ENCODE measurements at regions not wholly inside any gene's neighbourhood (a gene's known extent, or its start where the extent isn't known, plus 50 kb on each side); places are given as distances from the start of the nearest gene placed in this dataset.

DNA sequence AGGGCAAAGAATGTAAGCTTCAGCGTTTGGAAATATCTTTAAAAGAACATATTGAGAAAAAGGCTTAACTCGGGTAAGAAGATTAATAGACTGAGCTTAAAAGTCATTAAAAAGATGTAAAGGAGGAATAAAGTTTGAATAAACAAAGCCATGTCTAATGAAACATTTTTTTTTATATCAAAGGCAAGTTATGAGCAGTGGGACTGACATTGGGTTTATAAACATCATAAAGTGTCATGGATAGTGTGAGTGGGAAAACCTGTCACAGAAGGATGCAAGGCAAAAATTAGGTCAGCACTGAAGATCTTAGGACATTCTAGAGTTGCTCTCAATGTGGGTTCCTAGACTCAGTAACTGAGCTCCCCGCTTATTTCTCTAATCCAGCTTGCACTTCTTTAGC, 438.0 kb upstream of the CDH11 start:
- TF ChIP-seq, protein P1, sequence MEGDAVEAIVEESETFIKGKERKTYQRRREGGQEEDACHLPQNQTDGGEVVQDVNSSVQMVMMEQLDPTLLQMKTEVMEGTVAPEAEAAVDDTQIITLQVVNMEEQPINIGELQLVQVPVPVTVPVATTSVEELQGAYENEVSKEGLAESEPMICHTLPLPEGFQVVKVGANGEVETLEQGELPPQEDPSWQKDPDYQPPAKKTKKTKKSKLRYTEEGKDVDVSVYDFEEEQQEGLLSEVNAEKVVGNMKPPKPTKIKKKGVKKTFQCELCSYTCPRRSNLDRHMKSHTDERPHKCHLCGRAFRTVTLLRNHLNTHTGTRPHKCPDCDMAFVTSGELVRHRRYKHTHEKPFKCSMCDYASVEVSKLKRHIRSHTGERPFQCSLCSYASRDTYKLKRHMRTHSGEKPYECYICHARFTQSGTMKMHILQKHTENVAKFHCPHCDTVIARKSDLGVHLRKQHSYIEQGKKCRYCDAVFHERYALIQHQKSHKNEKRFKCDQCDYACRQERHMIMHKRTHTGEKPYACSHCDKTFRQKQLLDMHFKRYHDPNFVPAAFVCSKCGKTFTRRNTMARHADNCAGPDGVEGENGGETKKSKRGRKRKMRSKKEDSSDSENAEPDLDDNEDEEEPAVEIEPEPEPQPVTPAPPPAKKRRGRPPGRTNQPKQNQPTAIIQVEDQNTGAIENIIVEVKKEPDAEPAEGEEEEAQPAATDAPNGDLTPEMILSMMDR (conservative IDR thresholded peaks at IDR 0.05; ENCODE audit: low read length), result no peak
- no peak for TF ChIP-seq EZH2phosphoT487 (IDR thresholded peaks at IDR 0.05; ENCODE audit: borderline replicate concordance, low read depth, low read length)
